ENCODE measurements at regions not wholly inside any gene's neighbourhood (a gene's known extent, or its start where the extent isn't known, plus 50 kb on each side); places are given as distances from the start of the nearest gene placed in this dataset.

- TF ChIP-seq POLR2A (IDR thresholded peaks at IDR 0.05) (no peak), CTCF (IDR thresholded peaks at IDR 0.05) (no peak), POLR2AphosphoS5 (IDR thresholded peaks at IDR 0.05) (no peak)
These were observed 84.5 kb upstream of the UFM1 start for GRCh38 chr13:38265132-38265497.
